HEK293 (cell line): ENCODE measurements at regions not wholly inside any gene's neighbourhood (a gene's known extent, or its start where the extent isn't known, plus 50 kb on each side); places are given as distances from the start of the nearest gene placed in this dataset.

Experiments
- ZBTB7A ChIP-seq: fragments of 450-650 bp; formaldehyde crosslinking; IDR thresholded peaks from 2 replicates; pipeline ENCODE4 v1.5.1; 2016; ENCODE audit warnings: low read depth, missing biosample characterization, missing genetic modification characterization
- ZNF19 ChIP-seq: fragments of 450-650 bp; formaldehyde crosslinking; IDR thresholded peaks from 2 replicates; pipeline ENCODE4; 2016; ENCODE audit warnings: missing biosample characterization, missing genetic modification characterization, low read depth
- ZNF658 ChIP-seq: fragments of 450-650 bp; formaldehyde crosslinking; IDR thresholded peaks from 2 replicates; pipeline ENCODE4; 2016; ENCODE audit warnings: missing biosample characterization, missing genetic modification characterization
- ZNF670 ChIP-seq: fragments of 450-650 bp; formaldehyde crosslinking; IDR thresholded peaks from 2 replicates; pipeline ENCODE4 v1.5.1; 2016; ENCODE audit warnings: missing biosample characterization, missing genetic modification characterization, low read depth
- ZNF768 ChIP-seq: fragments of 450-650 bp; formaldehyde crosslinking; IDR thresholded peaks from 2 replicates; pipeline ENCODE4 v1.5.1; 2018; ENCODE audit warnings: missing biosample characterization, mild to moderate bottlenecking, missing genetic modification characterization
- TF ChIP-seq, protein P1 (sequence below): fragments of 450-650 bp; formaldehyde crosslinking; IDR thresholded peaks from 2 replicates; pipeline ENCODE4 v1.5.1; 2016; ENCODE audit warnings: missing biosample characterization, missing genetic modification characterization
- TF ChIP-seq, protein P2 (sequence below): fragments of 450-650 bp; formaldehyde crosslinking; conservative IDR thresholded peaks from 2 replicates; pipeline ENCODE4 v1.5.1; 2016; ENCODE audit warnings: low read depth, missing biosample characterization, missing genetic modification characterization
- TF ChIP-seq, protein P3 (sequence below): fragments of 450-650 bp; formaldehyde crosslinking; IDR thresholded peaks from 2 replicates; pipeline ENCODE4 v1.5.1; 2017; ENCODE audit warnings: missing biosample characterization, missing genetic modification characterization

DNA sequence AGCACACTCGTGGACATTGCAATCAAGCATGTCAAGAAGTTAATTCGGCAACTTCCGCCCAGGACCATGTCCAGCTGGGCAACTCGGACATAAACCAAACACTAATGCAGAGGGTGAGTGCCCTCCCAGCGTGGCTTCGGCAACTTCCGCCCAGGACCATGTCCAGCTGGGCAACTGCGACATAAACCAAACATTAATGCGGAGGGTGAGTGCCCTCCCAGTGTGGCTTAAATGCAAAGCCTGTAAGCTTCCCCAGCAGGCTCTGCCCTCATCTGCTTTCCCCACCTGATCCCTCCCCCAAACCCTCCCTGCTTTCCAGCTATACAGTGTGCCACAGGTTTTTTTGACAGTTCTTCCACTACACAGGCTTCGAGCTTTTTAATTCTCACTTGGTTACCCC, 143.4 kb downstream of the PXDC1 start:
- TF ChIP-seq ZNF768 (tag by site-specific recombination) (no peak), ZNF19 (tag by site-specific recombination) (no peak), ZBTB7A (no peak), ZNF670 (tag by site-specific recombination) (no peak), ZNF658 (tag by site-specific recombination) (no peak)
- TF ChIP-seq, protein P1, sequence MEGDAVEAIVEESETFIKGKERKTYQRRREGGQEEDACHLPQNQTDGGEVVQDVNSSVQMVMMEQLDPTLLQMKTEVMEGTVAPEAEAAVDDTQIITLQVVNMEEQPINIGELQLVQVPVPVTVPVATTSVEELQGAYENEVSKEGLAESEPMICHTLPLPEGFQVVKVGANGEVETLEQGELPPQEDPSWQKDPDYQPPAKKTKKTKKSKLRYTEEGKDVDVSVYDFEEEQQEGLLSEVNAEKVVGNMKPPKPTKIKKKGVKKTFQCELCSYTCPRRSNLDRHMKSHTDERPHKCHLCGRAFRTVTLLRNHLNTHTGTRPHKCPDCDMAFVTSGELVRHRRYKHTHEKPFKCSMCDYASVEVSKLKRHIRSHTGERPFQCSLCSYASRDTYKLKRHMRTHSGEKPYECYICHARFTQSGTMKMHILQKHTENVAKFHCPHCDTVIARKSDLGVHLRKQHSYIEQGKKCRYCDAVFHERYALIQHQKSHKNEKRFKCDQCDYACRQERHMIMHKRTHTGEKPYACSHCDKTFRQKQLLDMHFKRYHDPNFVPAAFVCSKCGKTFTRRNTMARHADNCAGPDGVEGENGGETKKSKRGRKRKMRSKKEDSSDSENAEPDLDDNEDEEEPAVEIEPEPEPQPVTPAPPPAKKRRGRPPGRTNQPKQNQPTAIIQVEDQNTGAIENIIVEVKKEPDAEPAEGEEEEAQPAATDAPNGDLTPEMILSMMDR (tag by site-specific recombination): no peak
- TF ChIP-seq, protein P2, sequence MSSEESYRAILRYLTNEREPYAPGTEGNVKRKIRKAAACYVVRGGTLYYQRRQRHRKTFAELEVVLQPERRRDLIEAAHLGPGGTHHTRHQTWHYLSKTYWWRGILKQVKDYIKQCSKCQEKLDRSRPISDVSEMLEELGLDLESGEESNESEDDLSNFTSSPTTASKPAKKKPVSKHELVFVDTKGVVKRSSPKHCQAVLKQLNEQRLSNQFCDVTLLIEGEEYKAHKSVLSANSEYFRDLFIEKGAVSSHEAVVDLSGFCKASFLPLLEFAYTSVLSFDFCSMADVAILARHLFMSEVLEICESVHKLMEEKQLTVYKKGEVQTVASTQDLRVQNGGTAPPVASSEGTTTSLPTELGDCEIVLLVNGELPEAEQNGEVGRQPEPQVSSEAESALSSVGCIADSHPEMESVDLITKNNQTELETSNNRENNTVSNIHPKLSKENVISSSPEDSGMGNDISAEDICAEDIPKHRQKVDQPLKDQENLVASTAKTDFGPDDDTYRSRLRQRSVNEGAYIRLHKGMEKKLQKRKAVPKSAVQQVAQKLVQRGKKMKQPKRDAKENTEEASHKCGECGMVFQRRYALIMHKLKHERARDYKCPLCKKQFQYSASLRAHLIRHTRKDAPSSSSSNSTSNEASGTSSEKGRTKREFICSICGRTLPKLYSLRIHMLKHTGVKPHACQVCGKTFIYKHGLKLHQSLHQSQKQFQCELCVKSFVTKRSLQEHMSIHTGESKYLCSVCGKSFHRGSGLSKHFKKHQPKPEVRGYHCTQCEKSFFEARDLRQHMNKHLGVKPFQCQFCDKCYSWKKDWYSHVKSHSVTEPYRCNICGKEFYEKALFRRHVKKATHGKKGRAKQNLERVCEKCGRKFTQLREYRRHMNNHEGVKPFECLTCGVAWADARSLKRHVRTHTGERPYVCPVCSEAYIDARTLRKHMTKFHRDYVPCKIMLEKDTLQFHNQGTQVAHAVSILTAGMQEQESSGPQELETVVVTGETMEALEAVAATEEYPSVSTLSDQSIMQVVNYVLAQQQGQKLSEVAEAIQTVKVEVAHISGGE (tag by site-specific recombination): no peak
- TF ChIP-seq, protein P3, sequence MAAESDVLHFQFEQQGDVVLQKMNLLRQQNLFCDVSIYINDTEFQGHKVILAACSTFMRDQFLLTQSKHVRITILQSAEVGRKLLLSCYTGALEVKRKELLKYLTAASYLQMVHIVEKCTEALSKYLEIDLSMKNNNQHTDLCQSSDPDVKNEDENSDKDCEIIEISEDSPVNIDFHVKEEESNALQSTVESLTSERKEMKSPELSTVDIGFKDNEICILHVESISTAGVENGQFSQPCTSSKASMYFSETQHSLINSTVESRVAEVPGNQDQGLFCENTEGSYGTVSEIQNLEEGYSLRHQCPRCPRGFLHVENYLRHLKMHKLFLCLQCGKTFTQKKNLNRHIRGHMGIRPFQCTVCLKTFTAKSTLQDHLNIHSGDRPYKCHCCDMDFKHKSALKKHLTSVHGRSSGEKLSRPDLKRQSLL (tag by site-specific recombination): no peak
